HFFc6 (cell line): ENCODE measurements at regions not wholly inside any gene's neighbourhood (a gene's known extent, or its start where the extent isn't known, plus 50 kb on each side); places are given as distances from the start of the nearest gene placed in this dataset.

Experiments used
- DNase-seq: peaks from one replicate; pipeline ENCODE4 v3.0.0-alpha.2; 2018
- H3K27ac Mint-ChIP-seq: 2 replicates; pipeline ENCODE4 v1.8.0; 2020; ENCODE audit warnings: mild to moderate bottlenecking, mixed read lengths
- H3K27me3 Mint-ChIP-seq: 2 replicates; pipeline ENCODE4 v1.8.0; 2021; ENCODE audit warnings: mild to moderate bottlenecking, moderate library complexity, mixed read lengths; ENCODE audit not compliant: insufficient read depth
- H3K36me3 Mint-ChIP-seq: 2 replicates; pipeline ENCODE4 v1.8.0; 2021; ENCODE audit warnings: low read depth, mixed read lengths
- H3K4me1 Mint-ChIP-seq: 2 replicates; pipeline ENCODE4 v1.8.0; 2020; ENCODE audit warnings: low read depth, mixed read lengths
- H3K4me3 Mint-ChIP-seq: 2 replicates; pipeline ENCODE4 v1.8.0; 2020; ENCODE audit warnings: mild to moderate bottlenecking, moderate library complexity, mixed read lengths
- H3K9me3 Mint-ChIP-seq: 2 replicates; pipeline ENCODE4 v1.8.0; 2020; ENCODE audit warnings: mild to moderate bottlenecking, mixed read lengths
- TF ChIP-seq, protein P1 (sequence below): fragments of 200-600 bp; sonication (generic); IDR thresholded peaks from 2 replicates; pipeline ENCODE4 v1.5.0; 2021; ENCODE audit warnings: antibody characterized with exemption, mild to moderate bottlenecking

DNA sequence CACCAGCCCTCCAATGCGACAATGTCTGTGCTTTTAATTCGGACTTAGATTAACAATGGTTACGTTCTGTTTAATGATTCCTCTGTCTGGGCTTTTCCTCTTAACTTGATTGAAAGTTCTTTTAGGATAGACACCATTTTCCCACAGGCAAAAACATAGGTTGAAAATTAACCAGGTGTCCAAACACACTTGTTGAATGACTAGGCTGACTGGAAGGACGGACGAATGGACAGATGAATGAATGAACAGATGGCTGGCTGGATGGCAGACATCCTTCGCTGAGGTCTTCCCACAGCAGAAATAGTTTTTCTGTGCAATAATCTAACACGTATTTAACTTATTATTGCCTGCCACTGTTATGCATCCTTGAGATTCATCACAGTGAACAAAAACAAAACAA lies 298.8 kb downstream of the SRBD1 start:
- Mint-ChIP-seq H3K9me3 (peaks cover 4% of the 10 kb centered on the region), H3K4me3 (no peak overlapping the region), H3K4me1 (no peaks in the 10 kb centered on the region), H3K27ac (no peak overlapping the region), H3K27me3 (peaks cover 25% of the 10 kb centered on the region), H3K36me3 (no peaks in the 10 kb centered on the region)
- no peak for DNase-seq
- TF ChIP-seq, protein P1, sequence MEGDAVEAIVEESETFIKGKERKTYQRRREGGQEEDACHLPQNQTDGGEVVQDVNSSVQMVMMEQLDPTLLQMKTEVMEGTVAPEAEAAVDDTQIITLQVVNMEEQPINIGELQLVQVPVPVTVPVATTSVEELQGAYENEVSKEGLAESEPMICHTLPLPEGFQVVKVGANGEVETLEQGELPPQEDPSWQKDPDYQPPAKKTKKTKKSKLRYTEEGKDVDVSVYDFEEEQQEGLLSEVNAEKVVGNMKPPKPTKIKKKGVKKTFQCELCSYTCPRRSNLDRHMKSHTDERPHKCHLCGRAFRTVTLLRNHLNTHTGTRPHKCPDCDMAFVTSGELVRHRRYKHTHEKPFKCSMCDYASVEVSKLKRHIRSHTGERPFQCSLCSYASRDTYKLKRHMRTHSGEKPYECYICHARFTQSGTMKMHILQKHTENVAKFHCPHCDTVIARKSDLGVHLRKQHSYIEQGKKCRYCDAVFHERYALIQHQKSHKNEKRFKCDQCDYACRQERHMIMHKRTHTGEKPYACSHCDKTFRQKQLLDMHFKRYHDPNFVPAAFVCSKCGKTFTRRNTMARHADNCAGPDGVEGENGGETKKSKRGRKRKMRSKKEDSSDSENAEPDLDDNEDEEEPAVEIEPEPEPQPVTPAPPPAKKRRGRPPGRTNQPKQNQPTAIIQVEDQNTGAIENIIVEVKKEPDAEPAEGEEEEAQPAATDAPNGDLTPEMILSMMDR, result no peak

DNA sequence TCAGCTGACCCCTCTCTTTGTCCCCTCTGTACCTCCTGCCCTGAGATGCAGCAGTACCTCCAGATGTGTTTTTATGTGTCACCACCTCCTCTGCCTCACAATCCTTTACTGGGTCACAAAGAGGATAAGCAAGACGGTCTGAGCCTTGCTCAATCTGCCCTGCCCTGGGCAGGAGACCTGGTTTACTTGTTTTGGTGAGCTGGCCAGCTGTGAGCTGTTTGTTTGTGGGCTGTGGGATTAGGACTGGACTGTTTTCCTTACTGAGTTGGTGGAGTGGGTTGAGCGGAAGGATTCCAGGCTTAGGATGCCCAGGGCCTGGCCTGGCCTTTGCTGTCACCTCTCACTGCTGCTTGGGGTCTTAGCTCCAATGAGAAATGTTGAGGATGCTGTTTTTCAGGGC lies 299.5 kb downstream of the SRBD1 start:
- no peak overlapping the region for H3K4me3 Mint-ChIP-seq
- peaks cover 25% of the 10 kb centered on the region for H3K27me3 Mint-ChIP-seq
- DNase-seq, result no peak
- TF ChIP-seq, protein P1, result no peak
- no peaks in the 10 kb centered on the region for H3K36me3 Mint-ChIP-seq
- peaks cover 4% of the 10 kb centered on the region for H3K9me3 Mint-ChIP-seq
- no peaks in the 10 kb centered on the region for H3K4me1 Mint-ChIP-seq
- no peak overlapping the region for H3K27ac Mint-ChIP-seq

DNA sequence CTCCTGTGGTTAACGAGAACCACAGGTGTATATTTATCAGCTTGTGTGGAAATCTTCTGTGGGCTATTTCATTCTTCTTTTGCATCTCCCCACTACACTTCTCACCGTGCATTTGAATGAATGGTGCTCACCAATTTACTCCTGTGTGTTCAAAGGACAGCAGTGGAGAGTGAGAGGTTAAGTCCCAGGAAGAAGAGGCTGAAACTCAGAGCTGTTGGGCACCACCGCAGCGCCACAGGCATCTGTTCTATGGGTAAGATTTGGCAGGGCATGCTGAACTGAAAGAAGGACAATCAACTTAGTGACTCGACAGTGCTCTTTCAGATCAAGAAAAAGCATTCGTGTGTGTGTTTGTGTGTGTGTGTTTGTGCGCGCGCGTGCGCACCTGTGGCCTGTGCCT lies 297.9 kb upstream of the SIX2 start:
- no peaks in the 10 kb centered on the region for H3K4me1 Mint-ChIP-seq
- no peak for DNase-seq
- H3K27me3 Mint-ChIP-seq, result peaks cover 37% of the 10 kb centered on the region
- no peak overlapping the region for H3K4me3 Mint-ChIP-seq
- peaks cover 4% of the 10 kb centered on the region for H3K9me3 Mint-ChIP-seq
- TF ChIP-seq, protein P1, result no peak
- H3K36me3 Mint-ChIP-seq, result no peaks in the 10 kb centered on the region
- no peak overlapping the region for H3K27ac Mint-ChIP-seq

DNA sequence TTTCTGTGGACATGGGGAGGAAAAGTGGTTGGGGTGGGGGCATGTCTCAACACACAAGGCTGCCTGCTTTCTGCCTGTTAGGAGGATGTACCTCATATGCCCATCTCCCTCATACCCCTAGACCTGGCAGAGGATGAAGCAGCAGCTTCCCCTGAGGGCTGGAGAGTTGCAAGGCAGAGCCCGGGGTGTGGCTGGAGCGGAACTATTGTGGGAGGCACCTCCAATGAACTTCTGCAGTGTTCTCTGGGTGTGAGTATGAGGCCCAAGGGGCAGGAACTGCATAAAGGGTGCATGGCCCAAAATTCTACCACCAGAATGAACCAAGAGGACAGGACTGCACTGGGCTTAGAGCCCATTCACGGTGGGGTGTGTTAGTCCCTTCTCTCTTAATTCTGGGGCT lies 296.3 kb upstream of the SIX2 start:
- Mint-ChIP-seq H3K4me3 (no peak overlapping the region), H3K27me3 (peaks cover 39% of the 10 kb centered on the region), H3K4me1 (no peaks in the 10 kb centered on the region), H3K27ac (no peak overlapping the region), H3K36me3 (no peaks in the 10 kb centered on the region), H3K9me3 (no peaks in the 10 kb centered on the region; the same call in 1 of the 2 replicates)
- TF ChIP-seq, protein P1, result no peak
- DNase-seq, result no peak

DNA sequence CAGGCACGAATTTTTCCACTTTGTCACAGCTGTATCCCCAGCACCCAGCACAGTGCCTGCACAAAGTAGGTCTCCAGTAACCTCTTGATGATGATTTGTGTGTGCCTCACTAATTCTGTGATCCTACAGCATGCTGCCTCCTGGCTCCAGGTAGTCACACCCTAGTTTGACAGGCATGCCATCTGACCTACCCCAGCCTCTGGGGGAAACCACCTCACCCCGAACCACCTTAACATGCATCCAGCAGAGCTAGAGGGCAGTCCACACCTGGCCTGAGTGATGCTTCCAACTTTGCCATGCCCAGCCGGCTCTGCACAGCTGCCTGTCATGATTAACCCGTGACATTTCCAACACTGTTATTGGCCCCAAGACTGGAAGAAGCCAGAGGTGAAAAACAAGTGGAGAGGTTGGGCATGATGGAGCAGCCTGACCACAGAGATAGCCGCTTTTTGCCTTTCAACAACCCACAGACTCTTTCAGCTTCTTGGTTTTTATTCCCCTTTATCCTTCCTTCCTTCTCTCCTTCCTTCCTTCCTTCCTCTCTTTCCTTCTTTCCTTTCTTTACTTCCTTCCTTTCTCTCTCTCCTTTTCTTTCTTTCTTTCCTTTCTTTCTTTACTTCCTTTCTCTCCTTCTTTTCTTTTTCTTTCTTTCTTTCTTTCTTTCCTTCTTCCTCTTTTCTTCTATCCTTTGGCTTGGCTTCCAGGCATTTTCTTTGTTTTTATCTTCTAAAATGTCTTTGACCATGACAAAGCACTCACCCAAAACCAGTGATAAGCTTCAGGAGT lies 294.4 kb upstream of the SIX2 start:
- no peak for DNase-seq
- Mint-ChIP-seq H3K27me3 (peaks cover 47% of the 10 kb centered on the region), H3K4me1 (no peaks in the 10 kb centered on the region), H3K36me3 (no peaks in the 10 kb centered on the region), H3K27ac (no peak overlapping the region), H3K9me3 (no peaks in the 10 kb centered on the region), H3K4me3 (no peak overlapping the region)
- TF ChIP-seq, protein P1, result no peak
